Smooth muscle cell (in vitro differentiated cells): ENCODE measurements at regions not wholly inside any gene's neighbourhood (a gene's known extent, or its start where the extent isn't known, plus 50 kb on each side); places are given as distances from the start of the nearest gene placed in this dataset.

ENCODE experiments used
- DNase-seq: peaks from one replicate; lab custom pipeline; 2025; ENCODE audit not compliant: unreplicated experiment; lab: John Stamatoyannopoulos, UW
- H2AFZ ChIP-seq: fragments of 200-600 bp; sonication (generic); 2 replicates; pipeline ENCODE4 v1.6.0; 2016; ENCODE audit warnings: antibody characterized with exemption, low read depth, mild to moderate bottlenecking
- H3F3A ChIP-seq: fragments of 200-600 bp; sonication (generic); 2 replicates; pipeline ENCODE4 v1.6.0; 2017; ENCODE audit warnings: antibody characterized with exemption, low read depth
- H3K27ac ChIP-seq: fragments of 200-600 bp; sonication (generic); 2 replicates; pipeline ENCODE4 v1.5.1; 2016; ENCODE audit warnings: low read depth, mild to moderate bottlenecking
- H3K27me3 ChIP-seq: fragments of 200-600 bp; sonication (generic); 2 replicates; pipeline ENCODE4 v1.6.1; 2016; ENCODE audit warnings: low read depth, mild to moderate bottlenecking
- H3K36me3 ChIP-seq: fragments of 200-600 bp; sonication (generic); 2 replicates; pipeline ENCODE4 v1.5.1; 2016; ENCODE audit warnings: low read depth
- H3K4me1 ChIP-seq: fragments of 200-600 bp; sonication (generic); 2 replicates; pipeline ENCODE4 v1.5.1; 2016; ENCODE audit warnings: low read depth
- H3K4me2 ChIP-seq: fragments of 200-600 bp; sonication (generic); 2 replicates; pipeline ENCODE4 v1.6.0; 2016; ENCODE audit warnings: mild to moderate bottlenecking
- H3K4me3 ChIP-seq: fragments of 200-600 bp; sonication (generic); 2 replicates; pipeline ENCODE4 v1.5.1; 2016; ENCODE audit warnings: mild to moderate bottlenecking
- H3K79me2 ChIP-seq: fragments of 200-600 bp; sonication (generic); 2 replicates; pipeline ENCODE4 v1.6.0; 2016; ENCODE audit warnings: low read depth, mild to moderate bottlenecking
- H3K9ac ChIP-seq: fragments of 200-600 bp; sonication (generic); 2 replicates; pipeline ENCODE4 v1.6.0; 2016; ENCODE audit warnings: low read depth
- H3K9me3 ChIP-seq: fragments of 200-600 bp; sonication (generic); replicated peaks from 2 replicates; pipeline ENCODE4 v1.5.1; 2016; ENCODE audit warnings: low read depth
- H4K20me1 ChIP-seq: fragments of 200-600 bp; sonication (generic); 2 replicates; pipeline ENCODE4 v1.6.0; 2016; ENCODE audit warnings: low read depth
- CTCF ChIP-seq: fragments of 200-600 bp; sonication (generic); IDR thresholded peaks from 2 replicates; pipeline ENCODE4 v1.5.1; 2017; ENCODE audit warnings: borderline replicate concordance, mild to moderate bottlenecking, antibody characterized with exemption; ENCODE audit not compliant: insufficient read depth, poor library complexity, severe bottlenecking
- WGBS: methylation state at CpG from one replicate; pipeline ENCODE4 v1.1.7; 2016; ENCODE audit warnings: low lambda C conversion rate; 5-methylcytosine and 5-hydroxymethylcytosine counted together

- no peak overlapping the region for H3K4me3 ChIP-seq
- H3K27me3 ChIP-seq = no peaks in the 10 kb centered on the region
- H3K36me3 ChIP-seq = no peaks in the 10 kb centered on the region
- H3F3A ChIP-seq = no peaks in the 10 kb centered on the region
- no peaks in the 10 kb centered on the region for H3K79me2 ChIP-seq
- H3K9ac ChIP-seq = no peak overlapping the region
- H3K27ac ChIP-seq = no peak overlapping the region
- H4K20me1 ChIP-seq = no peaks in the 10 kb centered on the region
- H2AFZ ChIP-seq = no peak overlapping the region
- H3K4me1 ChIP-seq = no peaks in the 10 kb centered on the region
- no peaks in the 10 kb centered on the region for H3K9me3 ChIP-seq
- TF ChIP-seq CTCF = no peak
- 95% methylated on average over 3 of the region's 3 CpGs for WGBS
- no peak overlapping the region for H3K4me2 ChIP-seq
- no peak for DNase-seq
These were observed 120.9 kb upstream of the KL start for GRCh38 chr13:32895296-32895695.

GRCh38 chr13:32897296-32897695 lies 118.9 kb upstream of the KL start:
- Histone ChIP-seq H4K20me1 (no peaks in the 10 kb centered on the region), H3K4me2 (no peak overlapping the region), H3K79me2 (no peaks in the 10 kb centered on the region), H2AFZ (no peak overlapping the region), H3K27me3 (no peaks in the 10 kb centered on the region), H3F3A (no peaks in the 10 kb centered on the region), H3K9ac (no peak overlapping the region), H3K4me1 (no peaks in the 10 kb centered on the region), H3K4me3 (no peak overlapping the region), H3K27ac (no peak overlapping the region), H3K9me3 (no peaks in the 10 kb centered on the region), H3K36me3 (no peaks in the 10 kb centered on the region)
- DNase-seq = no peak
- TF ChIP-seq CTCF = no peak
- WGBS = 74% methylated on average over 4 of the region's 4 CpGs

- H3K27ac ChIP-seq = peak overlapping the region; percentile 95
- H3K9me3 ChIP-seq = no peaks in the 10 kb centered on the region
- H3K79me2 ChIP-seq = no peaks in the 10 kb centered on the region
- DNase-seq = no peak
- WGBS = 78% methylated on average over 3 of the region's 3 CpGs
- peaks cover 18% of the 10 kb centered on the region for H3F3A ChIP-seq
- H3K4me2 ChIP-seq = peak overlapping the region; percentile 17
- TF ChIP-seq CTCF = no peak
- H3K4me3 ChIP-seq = no peak overlapping the region
- no peaks in the 10 kb centered on the region for H3K27me3 ChIP-seq
- H3K36me3 ChIP-seq = no peaks in the 10 kb centered on the region
- peak overlapping the region; percentile 38 for H3K9ac ChIP-seq
- H2AFZ ChIP-seq = no peak overlapping the region
- H3K4me1 ChIP-seq = no peaks in the 10 kb centered on the region
- H4K20me1 ChIP-seq = no peaks in the 10 kb centered on the region
These were observed 114.0 kb upstream of the KL start for GRCh38 chr13:32902029-32902780.

- no peaks in the 10 kb centered on the region for H3K4me1 ChIP-seq
- peak overlapping the region; percentile 33 for H3K4me2 ChIP-seq
- no peak for DNase-seq
- no peaks in the 10 kb centered on the region for H3K36me3 ChIP-seq
- peak overlapping the region; percentile 95 for H3K27ac ChIP-seq
- TF ChIP-seq CTCF = no peak
- H3F3A ChIP-seq = peaks cover 18% of the 10 kb centered on the region
- WGBS = 34% methylated on average over 8 of the region's 8 CpGs
- no peaks in the 10 kb centered on the region for H3K27me3 ChIP-seq
- no peaks in the 10 kb centered on the region for H4K20me1 ChIP-seq
- no peak overlapping the region for H2AFZ ChIP-seq
- no peak overlapping the region for H3K4me3 ChIP-seq
- H3K79me2 ChIP-seq = no peaks in the 10 kb centered on the region
- H3K9ac ChIP-seq = peak overlapping the region; percentile 87
- H3K9me3 ChIP-seq = no peaks in the 10 kb centered on the region
These were observed 113.3 kb upstream of the KL start for GRCh38 chr13:32902874-32903273.
